GM18520 (cell line): ENCODE measurements at regions not wholly inside any gene's neighbourhood (a gene's known extent, or its start where the extent isn't known, plus 50 kb on each side); places are given as distances from the start of the nearest gene placed in this dataset.
"Not testable (repeated sequence)": the region's sequence is repeated elsewhere in the genome, so short reads cannot be mapped to it uniquely, and the experiment has no call there.

Experiments used
- ATAC-seq: cut with Tn5 transposase; IDR thresholded peaks from one replicate; pipeline ENCODE4 v1.9.1; 2021; ENCODE audit not compliant: unreplicated experiment

- ATAC-seq = no peak
Measured at GRCh38 chr9:26261503-26262330, 583.5 kb upstream of the TUSC1 start.

DNA sequence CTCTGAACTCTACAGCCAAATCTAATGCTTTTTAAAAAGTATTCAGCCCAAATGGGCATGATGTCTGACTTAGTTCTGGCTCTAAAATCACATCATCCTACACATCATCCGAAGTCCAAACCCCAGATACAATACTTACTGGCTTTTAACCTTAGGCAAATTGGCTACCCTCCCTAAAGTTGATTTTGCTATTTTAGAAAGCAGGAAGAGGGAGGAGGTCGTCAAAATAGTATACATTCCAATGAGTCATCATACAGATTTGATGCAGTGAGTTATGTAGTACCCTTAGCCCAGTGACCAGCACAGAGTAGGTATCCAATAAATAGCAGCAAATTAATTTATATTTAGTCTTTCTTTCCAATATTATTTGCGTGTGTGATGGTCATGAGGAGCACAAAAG lies 582.0 kb upstream of the TUSC1 start:
- no peak for ATAC-seq

GRCh38 chr9:26247861-26248260 lies 569.6 kb upstream of the TUSC1 start:
- no peak for ATAC-seq

DNA sequence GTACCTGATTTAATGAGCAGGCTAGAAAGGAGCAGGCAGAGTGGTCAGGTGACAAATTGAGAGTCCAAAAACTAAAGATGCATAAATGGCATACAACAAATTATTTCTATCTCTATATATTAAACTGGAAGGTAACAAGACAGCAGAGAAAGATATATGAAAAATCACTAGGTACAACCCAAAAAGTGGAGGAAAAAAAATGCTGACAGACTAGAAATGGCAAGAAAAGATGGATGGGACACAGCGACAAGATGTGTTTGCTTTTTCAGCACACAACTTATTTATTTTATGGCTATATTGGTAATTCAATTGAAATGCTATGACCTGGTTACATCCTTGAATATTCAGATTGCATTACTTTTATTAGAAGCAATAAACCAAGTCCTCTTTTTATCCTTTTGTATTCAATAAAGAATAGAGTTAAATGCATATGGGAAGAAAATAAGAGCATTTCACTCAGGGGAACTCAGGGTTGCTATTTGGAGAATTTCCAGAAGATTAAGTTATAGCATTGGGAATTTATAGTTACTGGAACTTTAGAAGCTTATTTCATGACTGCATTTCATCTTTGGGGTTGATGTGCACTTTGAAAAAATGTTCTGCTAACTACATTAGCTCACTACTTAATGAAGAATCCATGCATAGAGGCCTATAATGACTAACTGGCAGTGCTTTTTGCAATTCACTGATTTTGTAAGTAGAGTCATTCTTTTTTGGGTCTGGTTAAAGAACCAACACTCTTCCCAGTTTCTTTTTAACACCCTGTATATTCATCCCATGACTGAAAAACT lies 566.6 kb upstream of the TUSC1 start:
- no peak for ATAC-seq

DNA sequence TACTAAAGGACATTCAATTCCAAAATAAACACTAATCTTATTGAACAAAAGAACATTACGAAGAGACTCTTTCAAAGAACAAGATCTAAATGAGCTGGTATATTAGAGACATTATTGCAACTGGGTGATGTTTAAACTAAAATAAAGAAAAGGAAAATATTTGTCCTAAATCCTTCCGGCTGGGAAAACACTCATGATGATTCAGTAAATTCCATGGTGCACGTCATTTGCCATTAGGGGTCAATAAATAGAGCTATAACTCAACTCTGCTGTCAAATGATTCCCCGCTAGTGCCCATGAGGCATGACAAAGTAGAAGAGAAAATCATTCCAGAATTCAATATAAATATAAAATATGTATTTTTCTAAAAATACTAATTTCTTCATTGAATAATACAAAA lies 565.5 kb upstream of the TUSC1 start:
- ATAC-seq = no peak

DNA sequence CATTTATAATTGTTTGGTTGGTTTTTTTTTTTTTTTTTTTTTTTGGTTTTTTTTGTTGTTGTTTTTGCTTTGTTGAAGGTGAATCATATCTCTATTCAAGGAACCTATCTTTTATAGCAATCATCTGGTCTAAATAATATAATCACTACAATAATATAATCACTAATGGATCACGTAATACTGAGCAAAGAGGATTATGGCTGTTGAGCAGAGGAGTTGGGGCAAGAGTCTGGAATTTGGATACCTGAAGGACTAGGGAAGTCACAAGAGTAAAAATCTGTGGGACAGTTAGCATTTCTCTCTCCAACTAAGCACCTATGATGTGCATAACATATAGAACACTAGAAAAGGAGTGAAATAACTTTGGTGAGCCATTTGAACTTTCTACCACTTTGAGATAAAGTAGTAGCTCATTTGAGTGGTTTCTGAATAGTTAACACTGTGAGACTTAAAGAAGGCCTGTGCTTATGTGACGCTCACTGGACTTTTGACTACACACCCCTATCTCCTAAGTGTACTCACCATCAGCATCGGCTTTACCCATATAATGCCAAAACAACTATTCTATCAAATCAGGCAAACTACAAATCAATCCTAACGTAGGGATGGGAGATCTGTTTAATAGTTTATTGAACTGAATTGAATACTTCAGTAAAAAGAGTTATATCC lies 564.9 kb upstream of the TUSC1 start:
- ATAC-seq = no peak

DNA sequence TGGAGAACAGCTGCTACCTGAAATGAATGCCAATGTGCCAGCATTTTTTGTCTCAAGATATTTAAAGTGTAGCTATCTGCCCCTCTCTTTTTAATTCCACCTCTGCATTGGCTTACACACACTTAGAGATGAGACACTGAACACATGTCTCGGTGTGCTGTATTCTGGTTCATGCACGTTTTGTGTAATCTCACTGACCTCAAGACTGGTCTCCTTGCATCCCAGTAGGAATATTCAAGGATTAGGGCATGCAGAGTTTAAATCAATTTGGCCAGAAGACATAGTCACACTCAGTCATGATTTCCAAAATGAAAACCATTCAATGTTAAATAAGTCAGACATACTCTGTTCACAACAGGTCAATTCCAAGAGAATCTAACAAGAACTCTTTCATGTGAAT lies 561.8 kb upstream of the TUSC1 start:
- no peak for ATAC-seq

GRCh38 chr9:26237256-26237655 lies 559.0 kb upstream of the TUSC1 start:
- no peak for ATAC-seq

GRCh38 chr9:26234865-26235264 lies 556.6 kb upstream of the TUSC1 start:
- no peak for ATAC-seq

DNA sequence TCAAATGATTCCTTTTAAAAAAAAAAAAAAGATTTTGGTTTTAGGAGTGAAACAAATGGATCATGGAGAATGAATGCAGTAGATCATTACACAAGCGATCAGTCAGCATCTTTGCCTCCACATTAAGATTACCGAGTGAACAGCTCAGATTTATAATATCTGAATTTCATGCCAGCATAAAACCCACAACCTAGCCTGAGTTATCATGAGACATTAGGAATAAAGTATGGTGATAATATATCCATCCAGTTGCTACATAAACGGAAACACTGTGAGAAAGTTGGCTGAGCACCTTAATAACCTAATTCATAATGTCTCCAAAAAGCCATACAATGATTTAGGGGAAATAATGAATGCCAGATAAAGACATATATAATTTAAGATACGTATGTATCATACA lies 553.1 kb upstream of the TUSC1 start:
- ATAC-seq = no peak

- no peak for ATAC-seq
Measured at GRCh38 chr9:26229324-26230054, 551.2 kb upstream of the TUSC1 start.

- ATAC-seq = no peak
Measured at GRCh38 chr9:26228273-26228672, 550.0 kb upstream of the TUSC1 start.

- no peak for ATAC-seq
Measured at GRCh38 chr9:26221290-26221689, 543.0 kb upstream of the TUSC1 start.

DNA sequence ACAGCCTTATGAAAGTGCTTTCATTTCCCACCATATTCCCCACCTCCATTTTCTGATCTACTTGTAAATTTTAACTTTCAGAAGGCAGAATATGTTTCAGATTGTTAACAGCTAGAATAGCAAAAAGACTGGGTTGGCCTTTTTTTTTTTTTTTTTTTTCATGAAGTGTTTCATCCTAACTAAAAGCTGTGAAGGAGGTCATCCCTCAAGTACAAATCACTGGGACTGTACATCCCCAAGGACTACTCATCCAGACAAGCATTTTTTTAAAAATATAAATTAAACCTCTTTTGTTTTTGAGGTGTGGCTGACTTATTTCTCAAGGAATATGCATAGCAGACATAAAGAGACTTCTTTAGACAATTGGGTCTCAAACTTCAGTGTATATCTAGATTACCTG lies 542.1 kb upstream of the TUSC1 start:
- ATAC-seq = no peak

DNA sequence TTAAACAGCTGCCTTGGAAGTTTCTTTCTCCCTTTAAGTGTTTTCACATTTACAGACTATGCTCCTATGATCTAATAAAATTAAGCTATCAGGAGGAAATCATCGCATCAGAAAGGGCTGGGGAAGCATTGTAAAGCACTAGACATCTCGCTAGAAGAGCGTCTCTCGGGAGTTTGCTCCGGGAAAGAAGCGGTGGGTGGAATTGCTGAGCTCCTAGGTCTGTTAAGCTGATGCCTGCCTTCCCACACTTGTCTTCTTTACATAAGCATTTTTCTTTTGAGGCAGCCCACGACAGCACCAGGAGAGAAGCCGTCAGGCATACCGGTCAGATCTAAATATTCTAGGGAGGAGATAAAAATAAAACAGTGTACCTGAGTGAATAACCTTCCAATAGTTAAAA lies 541.7 kb upstream of the TUSC1 start:
- ATAC-seq = no peak

- ATAC-seq = no peak
Measured at GRCh38 chr9:26216702-26217101, 538.5 kb upstream of the TUSC1 start.

DNA sequence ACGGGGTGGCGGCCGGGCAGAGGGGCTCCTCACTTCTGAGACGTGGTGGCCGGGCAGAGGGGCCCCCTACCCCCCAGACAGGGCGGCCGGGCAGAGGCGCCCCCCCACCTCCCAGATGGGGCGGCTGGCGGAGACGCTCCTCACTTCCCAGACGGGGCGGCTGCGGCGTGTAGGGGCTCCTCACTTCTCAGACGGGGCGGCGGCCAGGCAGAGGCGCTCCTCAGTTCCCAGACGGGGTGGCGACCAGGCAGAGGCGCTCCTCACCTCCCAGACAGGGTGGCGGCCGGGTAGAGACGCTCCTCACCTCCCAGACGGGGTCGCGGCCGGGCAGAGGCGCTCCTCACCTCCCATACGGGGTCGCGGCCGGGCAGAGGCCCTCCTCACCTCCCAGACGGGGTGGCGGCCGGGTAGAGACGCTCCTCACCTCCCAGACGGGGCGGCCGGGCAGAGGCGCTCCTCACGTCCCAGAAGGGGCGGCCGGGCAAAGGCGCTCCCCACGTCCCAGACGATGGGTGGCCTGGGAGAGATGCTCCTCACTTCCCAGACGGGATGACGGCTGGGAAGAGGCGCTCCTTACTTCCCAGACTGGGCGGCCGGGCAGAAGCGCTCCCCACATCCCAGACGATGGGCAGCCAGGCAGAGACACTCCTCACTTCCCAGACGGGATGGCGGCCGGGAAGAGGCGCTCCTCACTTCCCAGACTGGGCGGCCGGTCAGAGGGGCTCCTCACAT lies 536.6 kb upstream of the TUSC1 start:
- ATAC-seq = not testable (repeated sequence)

- ATAC-seq = no peak
Measured at GRCh38 chr9:26210338-26210851, 532.2 kb upstream of the TUSC1 start.

- ATAC-seq = no peak
Measured at GRCh38 chr9:26205261-26205660, 527.0 kb upstream of the TUSC1 start.

DNA sequence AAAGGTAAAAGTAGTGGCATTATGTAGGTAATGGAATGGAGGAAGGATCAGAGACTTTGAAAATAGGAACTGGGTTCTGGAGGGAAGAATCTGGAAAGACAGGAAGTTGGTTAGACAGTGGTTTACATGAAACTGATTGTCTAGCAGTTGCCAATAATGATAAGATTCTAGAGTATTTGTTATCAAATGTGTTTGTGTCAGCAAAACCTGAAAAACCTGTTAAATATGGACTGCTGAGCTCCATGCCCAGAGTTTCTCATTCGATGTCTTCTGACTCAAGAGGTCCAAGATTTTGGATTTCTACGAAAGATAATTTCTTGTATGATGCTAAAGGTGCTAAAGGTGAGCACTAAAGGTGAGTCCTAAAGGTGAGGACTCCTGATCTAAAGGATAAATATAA lies 515.0 kb upstream of the TUSC1 start:
- ATAC-seq = no peak
